Upper lobe of right lung (tissue), 1 donor: ENCODE measurements at regions not wholly inside any gene's neighbourhood (a gene's known extent, or its start where the extent isn't known, plus 50 kb on each side); places are given as distances from the start of the nearest gene placed in this dataset.
A peak's percentile ranks its signal among the peaks of the same experiment; 100 is the strongest.

Experiments
- ATAC-seq: fragments of 200-7000 bp; cut with Tn5 transposase; one replicate; pipeline ENCODE4 v1.9.1; 2020; ENCODE audit warnings: mild to moderate bottlenecking, moderate library complexity
- DNase-seq: peaks from one replicate; pipeline ENCODE4 v3.0.0-alpha.2; 2020
- H3K27ac ChIP-seq: fragments of 200-600 bp; one replicate; pipeline ENCODE4 v1.8.0; 2022
- H3K27me3 ChIP-seq: fragments of 200-600 bp; one replicate; pipeline ENCODE4 v1.8.0; 2022; ENCODE audit warnings: mild to moderate bottlenecking
- H3K36me3 ChIP-seq: fragments of 200-600 bp; one replicate; pipeline ENCODE4 v1.8.0; 2022
- H3K4me1 ChIP-seq: fragments of 200-600 bp; one replicate; pipeline ENCODE4 v1.8.0; 2022
- H3K4me3 ChIP-seq: fragments of 200-600 bp; one replicate; pipeline ENCODE4 v1.8.0; 2022; ENCODE audit warnings: mild to moderate bottlenecking
- H3K9me3 ChIP-seq: fragments of 200-600 bp; one replicate; pipeline ENCODE4 v1.8.0; 2022
- intact Hi-C: fragments of 100-400 bp; cut with DNase I; formaldehyde crosslinking; loops from one replicate; pipeline ENCODE4 v1.11.0; 2022
- TF ChIP-seq, protein P1 (sequence below): fragments of 200-600 bp; IDR thresholded peaks from one replicate; pipeline ENCODE4 v1.8.0; 2022; ENCODE audit warnings: antibody characterized with exemption
- donor health status: DM: no; HTN: yes; CAD: no; lungs with severe emphysema.

DNA sequence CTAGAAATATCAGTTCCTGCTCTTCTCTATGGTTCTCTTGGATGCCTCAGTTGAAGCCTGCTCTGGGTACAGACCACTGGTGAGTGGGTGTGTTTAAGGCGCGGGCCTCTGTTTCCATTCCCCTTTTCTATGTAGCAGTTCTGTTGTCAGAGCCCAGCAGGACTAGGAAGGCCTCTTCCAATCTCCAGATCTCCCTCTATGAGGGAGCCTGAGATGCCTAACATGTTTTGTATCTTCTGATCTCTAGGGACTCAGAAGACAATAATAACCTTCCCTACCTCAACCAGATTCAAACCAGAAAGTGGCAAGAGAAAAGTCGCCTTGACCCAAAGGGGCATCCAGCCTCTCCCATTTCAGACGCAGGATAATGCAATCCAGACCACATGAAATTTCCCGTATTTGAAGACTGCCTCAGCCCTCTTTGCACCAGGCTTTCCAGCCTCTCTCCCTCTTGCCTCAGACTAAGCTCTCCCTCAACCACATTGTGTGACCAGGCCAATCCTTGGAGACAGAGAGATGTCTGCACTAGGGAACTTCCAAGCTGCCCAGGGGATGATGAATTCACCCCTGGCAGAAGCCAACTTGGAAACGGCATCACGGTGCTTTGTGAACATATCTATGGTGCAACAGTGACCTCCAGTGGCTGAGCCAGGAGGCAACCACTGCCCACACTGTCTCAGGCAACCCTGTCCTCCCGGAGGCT lies 150.1 kb upstream of the UBASH3B start:
- H3K36me3 ChIP-seq = no peaks in the 10 kb centered on the region
- H3K27ac ChIP-seq = peak overlapping the region; percentile 6
- DNase-seq = peak; percentile 75
- H3K9me3 ChIP-seq = no peaks in the 10 kb centered on the region
- ATAC-seq = peak; percentile 98
- TF ChIP-seq, protein P1, sequence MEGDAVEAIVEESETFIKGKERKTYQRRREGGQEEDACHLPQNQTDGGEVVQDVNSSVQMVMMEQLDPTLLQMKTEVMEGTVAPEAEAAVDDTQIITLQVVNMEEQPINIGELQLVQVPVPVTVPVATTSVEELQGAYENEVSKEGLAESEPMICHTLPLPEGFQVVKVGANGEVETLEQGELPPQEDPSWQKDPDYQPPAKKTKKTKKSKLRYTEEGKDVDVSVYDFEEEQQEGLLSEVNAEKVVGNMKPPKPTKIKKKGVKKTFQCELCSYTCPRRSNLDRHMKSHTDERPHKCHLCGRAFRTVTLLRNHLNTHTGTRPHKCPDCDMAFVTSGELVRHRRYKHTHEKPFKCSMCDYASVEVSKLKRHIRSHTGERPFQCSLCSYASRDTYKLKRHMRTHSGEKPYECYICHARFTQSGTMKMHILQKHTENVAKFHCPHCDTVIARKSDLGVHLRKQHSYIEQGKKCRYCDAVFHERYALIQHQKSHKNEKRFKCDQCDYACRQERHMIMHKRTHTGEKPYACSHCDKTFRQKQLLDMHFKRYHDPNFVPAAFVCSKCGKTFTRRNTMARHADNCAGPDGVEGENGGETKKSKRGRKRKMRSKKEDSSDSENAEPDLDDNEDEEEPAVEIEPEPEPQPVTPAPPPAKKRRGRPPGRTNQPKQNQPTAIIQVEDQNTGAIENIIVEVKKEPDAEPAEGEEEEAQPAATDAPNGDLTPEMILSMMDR = peak; percentile 85
- peaks cover 4% of the 10 kb centered on the region for H3K27me3 ChIP-seq
- intact Hi-C loops = loop anchor here (5.0 kb wide), 1 partner anchor 288 kb away; no protein-coding TSS in a partner anchor
- H3K4me3 ChIP-seq = no peak overlapping the region
- H3K4me1 ChIP-seq = no peaks in the 10 kb centered on the region

DNA sequence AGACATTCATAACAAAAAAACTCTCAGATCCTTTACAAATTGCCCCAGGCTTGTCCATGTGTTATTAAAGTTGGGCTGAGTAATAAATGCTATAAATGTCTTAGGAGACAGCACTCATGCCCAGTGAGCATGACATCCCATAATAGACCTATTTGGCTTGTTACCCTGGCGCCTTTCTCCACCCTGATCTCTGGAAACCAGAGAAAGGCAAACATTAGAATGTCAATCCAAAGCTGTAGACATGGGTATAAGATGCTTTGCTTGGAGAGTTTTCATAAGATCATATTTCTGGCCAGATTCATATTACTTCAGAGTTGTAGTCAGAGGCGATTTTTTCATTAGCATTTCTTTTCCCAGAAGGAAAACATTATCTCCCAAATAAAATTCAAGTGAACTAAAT lies 161.3 kb upstream of the UBASH3B start:
- Histone ChIP-seq H3K4me3 (no peak overlapping the region), H3K4me1 (no peaks in the 10 kb centered on the region), H3K9me3 (no peaks in the 10 kb centered on the region), H3K36me3 (no peaks in the 10 kb centered on the region), H3K27ac (no peak overlapping the region), H3K27me3 (no peaks in the 10 kb centered on the region)
- intact Hi-C loops = no loop called here
- TF ChIP-seq, protein P1 = no peak
- DNase-seq (no peak), ATAC-seq (no peak)

DNA sequence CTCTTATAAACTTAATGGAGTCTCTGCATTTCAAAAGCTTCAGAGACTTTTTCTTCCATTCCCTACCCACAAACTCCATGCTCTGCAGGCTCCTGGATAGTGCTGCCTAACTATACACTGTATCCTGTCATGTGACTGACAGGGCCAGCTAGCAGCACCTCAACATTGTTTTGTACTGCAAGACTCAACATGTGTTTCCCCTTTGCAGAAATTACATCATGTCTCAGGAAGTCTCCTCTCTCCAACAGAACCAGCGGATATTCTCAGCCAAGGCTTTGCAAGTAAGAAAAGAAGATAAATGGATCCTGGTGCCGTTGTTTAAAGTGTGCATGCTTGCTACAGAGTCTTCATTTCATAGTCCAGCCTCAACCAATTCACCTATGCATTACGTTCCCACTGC lies 164.0 kb upstream of the UBASH3B start:
- Histone ChIP-seq H3K4me3 (no peak overlapping the region), H3K27ac (peak overlapping the region; percentile 32), H3K4me1 (no peaks in the 10 kb centered on the region), H3K27me3 (no peaks in the 10 kb centered on the region), H3K9me3 (no peaks in the 10 kb centered on the region), H3K36me3 (no peaks in the 10 kb centered on the region)
- ATAC-seq (peak; percentile 74), DNase-seq (no peak)
- intact Hi-C loops = no loop called here
- TF ChIP-seq, protein P1 = no peak

DNA sequence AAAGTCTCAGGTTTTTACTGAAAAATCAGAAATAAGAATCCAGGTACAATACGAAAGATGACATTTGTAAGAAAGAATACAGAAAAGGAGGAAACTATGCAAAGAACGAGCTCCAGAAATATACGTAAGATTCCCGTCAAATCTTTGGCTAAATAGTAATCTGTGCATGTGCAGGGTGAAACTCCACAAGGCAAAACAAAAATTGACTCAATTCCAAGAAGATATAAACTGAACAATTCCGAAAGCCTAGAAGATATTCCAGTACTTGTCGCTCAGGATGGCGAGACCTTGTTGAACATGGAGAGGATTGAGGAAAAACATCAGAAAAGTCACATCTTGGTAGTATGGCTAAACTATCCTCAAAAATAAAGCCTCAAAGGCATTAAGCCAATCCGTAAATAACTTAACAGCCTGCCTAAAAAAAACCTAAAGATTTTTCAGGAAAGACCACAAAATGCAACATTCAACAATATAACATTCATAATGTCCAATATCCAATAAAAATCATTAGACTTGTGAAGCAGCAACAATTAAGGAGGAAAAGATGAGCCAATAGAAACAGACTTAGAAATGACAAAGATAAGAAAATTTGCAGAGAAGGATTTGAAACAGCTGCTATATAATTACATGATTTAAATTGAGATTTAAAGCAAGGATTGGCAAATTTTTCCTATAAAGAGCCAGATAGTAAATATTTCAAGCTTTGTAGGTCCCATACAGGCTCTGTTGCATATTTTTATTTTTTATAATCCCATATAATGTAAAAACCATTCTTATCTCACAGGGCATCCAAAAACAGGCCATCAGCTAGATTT lies 166.4 kb upstream of the UBASH3B start:
- DNase-seq (no peak), ATAC-seq (no peak)
- intact Hi-C loops = no loop called here
- Histone ChIP-seq H3K36me3 (no peaks in the 10 kb centered on the region), H3K4me1 (no peaks in the 10 kb centered on the region), H3K9me3 (peaks cover 3% of the 10 kb centered on the region), H3K27ac (no peak overlapping the region), H3K4me3 (no peak overlapping the region), H3K27me3 (no peaks in the 10 kb centered on the region)
- TF ChIP-seq, protein P1 = no peak

DNA sequence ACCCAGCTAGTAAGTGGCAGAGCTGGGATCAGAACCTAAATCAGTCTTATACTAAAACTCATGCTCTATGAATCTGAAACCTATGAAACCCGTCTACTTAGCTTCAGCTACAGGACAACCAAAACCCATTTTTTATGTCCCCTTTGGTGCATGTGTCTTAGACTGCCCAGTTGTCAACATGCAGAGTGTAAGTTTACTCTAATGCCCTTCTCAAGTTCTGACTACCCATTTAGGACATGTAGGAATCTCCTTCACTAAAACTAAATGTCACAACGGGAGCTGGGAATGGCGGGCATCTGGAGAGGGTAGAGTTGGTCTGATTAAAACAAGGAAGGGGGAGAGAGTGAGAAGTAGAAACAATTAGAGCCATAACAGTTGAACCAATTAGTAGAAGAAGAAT lies 167.9 kb upstream of the UBASH3B start:
- intact Hi-C loops = no loop called here
- no peaks in the 10 kb centered on the region for H3K36me3 ChIP-seq
- H3K9me3 ChIP-seq = peaks cover 14% of the 10 kb centered on the region
- H3K27me3 ChIP-seq = no peaks in the 10 kb centered on the region
- DNase-seq (no peak), ATAC-seq (no peak)
- no peak overlapping the region for H3K4me3 ChIP-seq
- no peak overlapping the region for H3K27ac ChIP-seq
- H3K4me1 ChIP-seq = no peaks in the 10 kb centered on the region
- TF ChIP-seq, protein P1 = no peak
